ENCODE measurements at regions not wholly inside any gene's neighbourhood (a gene's known extent, or its start where the extent isn't known, plus 50 kb on each side); places are given as distances from the start of the nearest gene placed in this dataset.
"Not testable (repeated sequence)": the region's sequence is repeated elsewhere in the genome, so short reads cannot be mapped to it uniquely, and the experiment has no call there.

DNA sequence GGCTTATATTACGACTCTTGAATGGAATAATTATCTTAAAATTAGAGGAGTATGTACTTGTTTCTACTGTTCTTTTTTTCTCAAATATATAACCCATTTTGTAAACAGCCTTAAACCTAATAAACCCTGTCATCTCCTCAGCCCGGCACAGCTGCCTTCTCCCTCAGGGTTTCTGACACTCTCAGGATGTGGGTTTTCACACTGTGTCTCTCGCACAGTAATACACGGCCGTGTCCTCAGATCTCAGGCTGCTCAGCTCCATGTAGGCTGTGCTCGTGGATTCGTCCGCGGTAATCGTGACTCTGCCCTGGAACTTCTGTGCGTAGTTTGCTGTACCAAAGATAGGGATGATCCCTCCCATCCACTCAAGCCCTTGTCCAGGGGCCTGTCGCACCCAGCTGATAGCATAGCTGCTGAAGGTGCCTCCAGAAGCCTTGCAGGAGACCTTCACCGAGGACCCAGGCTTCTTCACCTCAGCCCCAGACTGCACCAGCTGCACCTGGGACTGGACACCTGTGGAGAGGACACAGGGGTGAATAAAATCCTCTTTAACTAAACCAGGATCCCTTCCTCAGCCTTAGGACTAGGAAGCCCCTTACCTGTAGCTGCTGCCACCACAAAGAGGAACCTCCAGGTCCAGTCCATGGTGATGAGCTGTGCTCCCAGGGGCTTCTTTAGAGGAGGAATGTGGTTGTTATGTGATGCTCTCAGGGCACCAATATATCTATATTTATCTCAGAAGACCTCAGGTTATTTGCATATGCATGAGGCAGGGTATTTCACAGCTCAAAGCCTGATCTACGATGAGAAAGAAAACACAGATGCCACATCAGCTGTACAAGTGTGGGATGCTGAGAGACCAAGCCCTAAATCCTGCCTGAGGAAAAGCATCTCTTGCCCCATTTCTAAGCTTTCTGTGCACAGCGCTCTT is 1235.8 kb downstream of the TMEM121 start:
- 55 to 75% methylated on average over 1 to 6 of the region's 15 CpGs for WGBS, 2 donors
- H3K9me3 ChIP-seq; H3K27ac ChIP-seq; DNase-seq; H3K4me3 ChIP-seq (replicated peaks in 1 of 3); H3K27me3 ChIP-seq; intact Hi-C loops (cut with DNase I); H3K36me3 ChIP-seq; H3K4me1 ChIP-seq: not testable (repeated sequence)

- H3K4me3 ChIP-seq (replicated peaks in 1 of 3); intact Hi-C loops (cut with DNase I); DNase-seq; H3K36me3 ChIP-seq; H3K27ac ChIP-seq; H3K27me3 ChIP-seq; H3K9me3 ChIP-seq; H3K4me1 ChIP-seq: not testable (repeated sequence)
- TF ChIP-seq CTCF (IDR thresholded peaks at IDR 0.05) = peak in 1 of 6 experiments; percentile 42
- 29 to 35% methylated on average over 10 to 11 of the region's 11 CpGs for WGBS, 2 donors
These were observed 1238.6 kb downstream of the TMEM121 start for GRCh38 chr14:106764968-106765369.

DNA sequence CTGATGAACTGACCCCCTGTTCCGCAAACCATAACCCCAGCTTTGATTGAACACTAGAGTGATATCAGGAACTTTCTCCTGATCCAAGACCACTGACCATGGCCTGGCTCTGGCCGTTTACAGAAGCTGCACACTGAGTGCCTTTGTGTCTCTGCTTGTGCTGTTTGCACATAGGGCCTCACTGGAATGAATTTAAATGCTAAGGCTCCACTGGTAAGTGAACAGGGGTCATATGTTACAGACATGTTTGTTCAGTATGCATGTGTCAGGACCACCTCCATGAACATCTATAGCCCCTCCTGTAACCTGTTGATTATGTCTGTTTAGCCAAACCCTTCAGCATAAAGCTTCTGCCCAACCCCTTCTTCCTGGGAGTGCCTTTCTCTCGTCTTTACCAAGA is 1239.8 kb downstream of the TMEM121 start:
- 40 to 44% methylated on average over 3 of the region's 3 CpGs for WGBS, 2 donors
- Histone ChIP-seq H3K27me3 (no peaks in the 10 kb centered on the region), H3K36me3 (no peaks in the 10 kb centered on the region), H3K9me3 (no peaks in the 10 kb centered on the region), H3K4me3 (replicated peaks in 1 of 3) (no peak overlapping the region), H3K27ac (no peak overlapping the region), H3K4me1 (no peaks in the 10 kb centered on the region)
- no peak for TF ChIP-seq CTCF (IDR thresholded peaks at IDR 0.05)
- DNase-seq = no peak
- intact Hi-C loops (cut with DNase I) = no loop called here

- H3K4me1 ChIP-seq; H3K4me3 ChIP-seq (replicated peaks in 1 of 3); DNase-seq; H3K27me3 ChIP-seq; H3K9me3 ChIP-seq; H3K27ac ChIP-seq; H3K36me3 ChIP-seq; intact Hi-C loops (cut with DNase I): not testable (repeated sequence)
- 35 to 45% methylated on average over 5 of the region's 5 CpGs for WGBS, 2 donors
These were observed 1240.3 kb downstream of the TMEM121 start for GRCh38 chr14:106766551-106767277.

DNA sequence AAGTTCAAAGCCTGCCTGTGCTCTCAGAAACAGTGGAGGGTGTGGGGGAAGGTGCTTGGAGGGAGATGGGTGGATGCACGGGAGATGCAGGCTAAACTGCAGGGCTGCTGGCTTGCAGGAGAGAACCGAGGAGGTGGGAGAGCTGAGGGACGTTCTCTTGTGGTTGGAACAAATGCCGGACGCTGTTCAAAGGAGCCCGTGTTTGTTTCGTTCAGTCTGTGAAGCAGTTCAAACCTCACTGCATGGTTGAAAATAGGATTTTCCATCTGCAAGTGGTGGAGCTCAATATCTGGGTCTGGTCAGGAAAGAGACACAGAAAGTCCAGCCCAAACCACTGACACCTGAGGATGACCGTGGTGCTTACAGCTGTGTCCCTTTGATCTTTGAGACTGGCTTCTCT is 1241.8 kb downstream of the TMEM121 start:
- intact Hi-C loops (cut with DNase I); DNase-seq: not testable (repeated sequence)
- 56 to 59% methylated on average over 8 of the region's 8 CpGs for WGBS, 2 donors

GRCh38 chr14:106768972-106769700 is 1242.8 kb downstream of the TMEM121 start:
- DNase-seq; H3K4me1 ChIP-seq; H3K9me3 ChIP-seq; H3K27me3 ChIP-seq; H3K4me3 ChIP-seq (replicated peaks in 1 of 3); H3K36me3 ChIP-seq; H3K27ac ChIP-seq; intact Hi-C loops (cut with DNase I): not testable (repeated sequence)
- WGBS, 2 donors = 60 to 63% methylated on average over 8 of the region's 8 CpGs

More for the DNA sequence above, 1241.8 kb downstream of the TMEM121 start:
- H3K4me1 ChIP-seq; H3K36me3 ChIP-seq; H3K4me3 ChIP-seq (replicated peaks in 1 of 3); H3K27me3 ChIP-seq; H3K27ac ChIP-seq; H3K9me3 ChIP-seq: not testable (repeated sequence)

- DNase-seq; H3K9me3 ChIP-seq; H3K4me1 ChIP-seq; H3K27me3 ChIP-seq; H3K4me3 ChIP-seq (replicated peaks in 1 of 3); intact Hi-C loops (cut with DNase I); H3K36me3 ChIP-seq; H3K27ac ChIP-seq: not testable (repeated sequence)
- 60 to 64% methylated on average over 1 of the region's 5 CpGs for WGBS, 2 donors
These were observed 1243.8 kb downstream of the TMEM121 start for GRCh38 chr14:106770158-106770672.
